Activated gamma-delta T cell treated with anti-CD3 and anti-CD28 coated beads, Interleukin-2, amount 50 U/mL, for 16 hours (primary cell): ENCODE measurements at regions not wholly inside any gene's neighbourhood (a gene's known extent, or its start where the extent isn't known, plus 50 kb on each side); places are given as distances from the start of the nearest gene placed in this dataset.

Experiments
- DNase-seq: peaks from one replicate; pipeline ENCODE4 v3.0.0-alpha.2; 2020; ENCODE audit warnings: low read depth

GRCh38 chrX:42619068-42619467 is 158.9 kb downstream of the PPP1R2C start:
- DNase-seq = no peak

GRCh38 chrX:42616981-42617380 is 161.0 kb downstream of the PPP1R2C start:
- DNase-seq = no peak

- DNase-seq = no peak
These were observed 162.8 kb downstream of the PPP1R2C start for GRCh38 chrX:42615161-42615563.

- DNase-seq = no peak
These were observed 171.4 kb downstream of the PPP1R2C start for GRCh38 chrX:42606591-42606990.

GRCh38 chrX:42604302-42604701 is 173.7 kb downstream of the PPP1R2C start:
- no peak for DNase-seq

GRCh38 chrX:42603016-42603415 is 174.9 kb downstream of the PPP1R2C start:
- no peak for DNase-seq

GRCh38 chrX:42602566-42602965 is 175.4 kb downstream of the PPP1R2C start:
- no peak for DNase-seq

GRCh38 chrX:42602136-42602535 is 175.8 kb downstream of the PPP1R2C start:
- no peak for DNase-seq

GRCh38 chrX:42597481-42597880 is 180.5 kb downstream of the PPP1R2C start:
- DNase-seq = no peak

- no peak for DNase-seq
These were observed 191.9 kb downstream of the PPP1R2C start for GRCh38 chrX:42585842-42586621.

GRCh38 chrX:42577936-42578470 is 200.0 kb downstream of the PPP1R2C start:
- no peak for DNase-seq

- DNase-seq = no peak
These were observed 210.7 kb downstream of the PPP1R2C start for GRCh38 chrX:42567268-42567667.

- no peak for DNase-seq
These were observed 212.2 kb downstream of the PPP1R2C start for GRCh38 chrX:42565739-42566138.

- no peak for DNase-seq
These were observed 231.2 kb downstream of the PPP1R2C start for GRCh38 chrX:42546800-42547199.

GRCh38 chrX:42544883-42545282 is 233.1 kb downstream of the PPP1R2C start:
- DNase-seq = no peak

GRCh38 chrX:42541554-42541953 is 236.4 kb downstream of the PPP1R2C start:
- DNase-seq = no peak

GRCh38 chrX:42540146-42540545 is 237.8 kb downstream of the PPP1R2C start:
- no peak for DNase-seq

GRCh38 chrX:42538405-42538804 is 239.6 kb downstream of the PPP1R2C start:
- DNase-seq = no peak

GRCh38 chrX:42536286-42536685 is 241.7 kb downstream of the PPP1R2C start:
- no peak for DNase-seq

- no peak for DNase-seq
These were observed 242.7 kb downstream of the PPP1R2C start for GRCh38 chrX:42535233-42535632.

- no peak for DNase-seq
These were observed 244.2 kb downstream of the PPP1R2C start for GRCh38 chrX:42533761-42534160.

- DNase-seq = no peak
These were observed 246.5 kb downstream of the PPP1R2C start for GRCh38 chrX:42531441-42531840.

GRCh38 chrX:42530027-42530426 is 247.9 kb downstream of the PPP1R2C start:
- DNase-seq = no peak

- no peak for DNase-seq
These were observed 253.6 kb downstream of the PPP1R2C start for GRCh38 chrX:42524379-42524778.
